GM19455 (cell line): ENCODE measurements at regions not wholly inside any gene's neighbourhood (a gene's known extent, or its start where the extent isn't known, plus 50 kb on each side); places are given as distances from the start of the nearest gene placed in this dataset.

Source experiments
- ATAC-seq: cut with Tn5 transposase; IDR thresholded peaks from one replicate; pipeline ENCODE4 v1.9.1; 2021; ENCODE audit not compliant: unreplicated experiment

GRCh38 chr2:164439885-164440284 lies 181.4 kb downstream of the GRB14 start:
- no peak for ATAC-seq

GRCh38 chr2:164439235-164439634 lies 182.0 kb downstream of the GRB14 start:
- ATAC-seq: no peak

- no peak for ATAC-seq
Measured at GRCh38 chr2:164438490-164439205, 182.6 kb downstream of the GRB14 start.

GRCh38 chr2:164436131-164436530 lies 185.2 kb downstream of the GRB14 start:
- ATAC-seq: no peak

- no peak for ATAC-seq
Measured at GRCh38 chr2:164430166-164430783, 191.0 kb downstream of the GRB14 start.

GRCh38 chr2:164429354-164429753 lies 191.9 kb downstream of the GRB14 start:
- no peak for ATAC-seq

- ATAC-seq: no peak
Measured at GRCh38 chr2:164427111-164427510, 194.2 kb downstream of the GRB14 start.

- no peak for ATAC-seq
Measured at GRCh38 chr2:164420787-164421186, 200.5 kb downstream of the GRB14 start.

GRCh38 chr2:164412831-164413230 lies 208.5 kb downstream of the GRB14 start:
- no peak for ATAC-seq

- ATAC-seq: no peak
Measured at GRCh38 chr2:164389411-164389810, 231.9 kb downstream of the GRB14 start.

- no peak for ATAC-seq
Measured at GRCh38 chr2:164388511-164388910, 232.8 kb downstream of the GRB14 start.

GRCh38 chr2:164386231-164386630 lies 235.1 kb downstream of the GRB14 start:
- ATAC-seq: no peak

GRCh38 chr2:164384434-164384833 lies 236.8 kb downstream of the GRB14 start:
- ATAC-seq: no peak

- no peak for ATAC-seq
Measured at GRCh38 chr2:164371916-164372315, 249.4 kb downstream of the GRB14 start.

- no peak for ATAC-seq
Measured at GRCh38 chr2:164369366-164369765, 251.9 kb downstream of the GRB14 start.

- ATAC-seq: no peak
Measured at GRCh38 chr2:164368896-164369295, 252.4 kb downstream of the GRB14 start.

- ATAC-seq: no peak
Measured at GRCh38 chr2:164363646-164364045, 257.6 kb downstream of the GRB14 start.

GRCh38 chr2:164351536-164351935 lies 269.7 kb downstream of the GRB14 start:
- no peak for ATAC-seq

GRCh38 chr2:164335947-164336346 lies 285.3 kb downstream of the GRB14 start:
- ATAC-seq: no peak

GRCh38 chr2:164335128-164335527 lies 286.2 kb downstream of the GRB14 start:
- no peak for ATAC-seq

- ATAC-seq: no peak
Measured at GRCh38 chr2:164328310-164328709, 293.0 kb downstream of the GRB14 start.

GRCh38 chr2:164323978-164324377 lies 297.3 kb downstream of the GRB14 start:
- no peak for ATAC-seq

- no peak for ATAC-seq
Measured at GRCh38 chr2:164314148-164314547, 307.1 kb downstream of the GRB14 start.
